IMR-90 (cell line): ENCODE measurements at regions not wholly inside any gene's neighbourhood (a gene's known extent, or its start where the extent isn't known, plus 50 kb on each side); places are given as distances from the start of the nearest gene placed in this dataset.

Experiments
- ATAC-seq: fragments of 200-7000 bp; cut with Tn5 transposase; 2 replicates; pipeline ENCODE4 v1.9.1; 2020; ENCODE audit warnings: low read depth, mild to moderate bottlenecking, moderate library complexity
- BruUV-seq: library from RNA; stranded (reverse); fragments of 400-500 nt; replicated peaks from 2 replicates; lab custom pipeline; 2021; lab: Mats Ljungman, UMichigan
- CTCF ChIA-PET: fragments of 300-600 bp; formaldehyde crosslinking; extraction: SDS; loops from one replicate; lab custom pipeline; 2021; ENCODE audit warnings: antibody characterized with exemption; lab: Yijun Ruan, JAX
- POLR2A ChIA-PET: fragments of 300-600 bp; sonication (Branson Sonifier 250); formaldehyde crosslinking; loops from one replicate; lab custom pipeline; 2022; ENCODE audit warnings: antibody characterized with exemption; ENCODE audit not compliant: unreplicated experiment; lab: Charles Lee
- DNase-seq: peaks from one replicate; pipeline ENCODE4 v3.0.0; 2013
- H2AFZ ChIP-seq: replicated peaks from 2 replicates; pipeline ENCODE3; 2013; ENCODE audit warnings: low read length, mild to moderate bottlenecking; ENCODE audit not compliant: poor library complexity
- H2AK5ac ChIP-seq: 2 replicates; pipeline ENCODE4 v1.6.1; 2013; ENCODE audit warnings: low read depth, low read length, inconsistent platforms
- H2AK9ac ChIP-seq: replicated peaks from 2 replicates; pipeline ENCODE3; 2013; ENCODE audit warnings: mild to moderate bottlenecking, low read depth, low read length, moderate library complexity; ENCODE audit not compliant: poor library complexity
- H2BK120ac ChIP-seq: 2 replicates; pipeline ENCODE4 v1.6.1; 2013; ENCODE audit warnings: low read depth, low read length, inconsistent platforms
- H2BK15ac ChIP-seq: 3 replicates; pipeline ENCODE4 v1.6.1; 2013; ENCODE audit warnings: low read depth, low read length, inconsistent platforms
- H2BK20ac ChIP-seq: 2 replicates; pipeline ENCODE4 v1.6.1; 2013; ENCODE audit warnings: low read depth, mild to moderate bottlenecking, inconsistent platforms, low read length, moderate library complexity
- H2BK5ac ChIP-seq: 2 replicates; pipeline ENCODE4 v1.6.1; 2013; ENCODE audit warnings: mild to moderate bottlenecking, low read depth, low read length, inconsistent platforms; ENCODE audit not compliant: poor library complexity, severe bottlenecking
- H3K14ac ChIP-seq: replicated peaks from 2 replicates; pipeline ENCODE4 v1.6.1; 2013; ENCODE audit warnings: low read depth, low read length, inconsistent platforms
- H3K18ac ChIP-seq: 2 replicates; pipeline ENCODE4 v1.6.1; 2013; ENCODE audit warnings: low read depth, low read length, control low read depth
- H3K23ac ChIP-seq: 2 replicates; pipeline ENCODE4 v1.6.1; 2013; ENCODE audit warnings: low read depth, low read length, inconsistent platforms
- H3K27ac ChIP-seq: 2 replicates; pipeline ENCODE4 v1.5.1; 2013; ENCODE audit warnings: mild to moderate bottlenecking, control low read depth, low read length; ENCODE audit not compliant: insufficient read depth
- H3K27me3 ChIP-seq: 2 replicates; pipeline ENCODE4 v1.6.1; 2013; ENCODE audit warnings: low read length; ENCODE audit not compliant: control insufficient read depth, insufficient read depth
- H3K36me3 ChIP-seq: 2 replicates; pipeline ENCODE4 v1.6.1; 2013; ENCODE audit warnings: low read length, mixed read lengths; ENCODE audit not compliant: control insufficient read depth, insufficient read depth
- H3K4ac ChIP-seq: 2 replicates; pipeline ENCODE4 v1.6.1; 2013; ENCODE audit warnings: low read depth, low read length, inconsistent platforms
- H3K4me1 ChIP-seq: 2 replicates; pipeline ENCODE4 v1.6.1; 2013; ENCODE audit warnings: low read length, mixed read lengths; ENCODE audit not compliant: control insufficient read depth, insufficient read depth
- H3K4me2 ChIP-seq: 2 replicates; pipeline ENCODE4 v1.6.1; 2013; ENCODE audit warnings: low read depth, mild to moderate bottlenecking, control low read depth, low read length, moderate library complexity
- H3K4me3 ChIP-seq: 2 replicates; pipeline ENCODE4 v1.5.1; 2013; ENCODE audit warnings: low read depth, mild to moderate bottlenecking, control low read depth, low read length, moderate library complexity; ENCODE audit not compliant: insufficient read depth
- H3K56ac ChIP-seq: 2 replicates; pipeline ENCODE4 v1.6.1; 2013; ENCODE audit warnings: low read length, inconsistent platforms; ENCODE audit not compliant: insufficient read depth; ENCODE audit errors: extremely low read depth
- H3K79me1 ChIP-seq, 2 experiments: 2 replicates each; pipeline ENCODE4 v1.6.1; 2013; ENCODE audit warnings: low read length in 2 of 2, inconsistent platforms in 1 of 2, low read depth in 1 of 2
- H3K9ac ChIP-seq: 2 replicates; pipeline ENCODE4 v1.6.1; 2013; ENCODE audit warnings: low read depth, low read length, control low read depth
- H3K9me1 ChIP-seq: 2 replicates; pipeline ENCODE4 v1.6.1; 2013; ENCODE audit warnings: low read length, inconsistent platforms; ENCODE audit not compliant: insufficient read depth
- H3K9me3 ChIP-seq: 2 replicates; pipeline ENCODE4 v1.6.1; 2013; ENCODE audit warnings: low read length; ENCODE audit not compliant: control insufficient read depth, insufficient read depth
- H4K20me1 ChIP-seq: 2 replicates; pipeline ENCODE4 v1.6.1; 2013; ENCODE audit warnings: low read length, inconsistent platforms; ENCODE audit not compliant: insufficient read depth
- H4K5ac ChIP-seq: 2 replicates; pipeline ENCODE4 v1.6.1; 2013; ENCODE audit warnings: mild to moderate bottlenecking, low read depth, low read length, control low read depth
- H4K8ac ChIP-seq, 2 experiments: 2 replicates each; pipeline ENCODE4 v1.6.1; 2013; ENCODE audit warnings: low read depth in 2 of 2, low read length in 2 of 2, control low read depth in 1 of 2, inconsistent platforms in 1 of 2
- H4K91ac ChIP-seq: 2 replicates; pipeline ENCODE4 v1.6.1; 2013; ENCODE audit warnings: low read depth, low read length, inconsistent platforms; ENCODE audit not compliant: insufficient read depth
- BHLHE40 ChIP-seq: fragments of 150-350 bp; IDR thresholded peaks from 2 replicates; pipeline ENCODE4 v1.6.1; 2016; ENCODE audit warnings: mild to moderate bottlenecking, low read depth, low read length
- CHD1 ChIP-seq: IDR thresholded peaks from 2 replicates; pipeline ENCODE4 v1.6.1; 2012; ENCODE audit warnings: low read depth, low read length, improper control_type of control experiment
- MAFK ChIP-seq: IDR thresholded peaks from 2 replicates; pipeline ENCODE4 v1.6.1; 2012; ENCODE audit warnings: low read depth, low read length, improper control_type of control experiment
- MAZ ChIP-seq: IDR thresholded peaks from 2 replicates; pipeline ENCODE4 v1.6.1; 2012; ENCODE audit warnings: low read depth, mild to moderate bottlenecking, low read length, improper control_type of control experiment, moderate library complexity, borderline replicate concordance
- NFE2L2 ChIP-seq: fragments of 150-350 bp; IDR thresholded peaks from 2 replicates; pipeline ENCODE4 v1.6.1; 2016; ENCODE audit warnings: low read depth, mild to moderate bottlenecking, low read length
- RAD21 ChIP-seq: IDR thresholded peaks from 2 replicates; pipeline ENCODE4 v1.6.1; 2012; ENCODE audit warnings: low read length, improper control_type of control experiment
- WGBS, 2 experiments: methylation state at CpG; one replicate each; pipeline versions ENCODE4 v1.1.5 to v1.1.7; 2013; ENCODE audit warnings: missing lambda C conversion rate in 2 of 2; ENCODE audit not compliant: insufficient read length in 1 of 2; ENCODE audit errors: extremely low coverage in 2 of 2; 5-methylcytosine and 5-hydroxymethylcytosine counted together
- dilution Hi-C: fragments of 300-500 bp; cut with HindIII; formaldehyde crosslinking; loops from one replicate; pipeline ENCODE4 v1.14.3; 2018; ENCODE audit warnings: low sequenced_read_pairs; ENCODE audit not compliant: unreplicated experiment
- in situ Hi-C: fragments of 300-500 bp; cut with MboI; formaldehyde crosslinking; loops from 3 replicates; pipeline ENCODE4 v1.14.3; 2019; ENCODE audit warnings: low sequenced_read_pairs, inconsistent platforms, mixed read lengths
- intact Hi-C: fragments of 100-400 bp; cut with micrococcal nuclease; formaldehyde crosslinking; loops from 2 replicates; pipeline ENCODE4 v1.10.0; 2022

DNA sequence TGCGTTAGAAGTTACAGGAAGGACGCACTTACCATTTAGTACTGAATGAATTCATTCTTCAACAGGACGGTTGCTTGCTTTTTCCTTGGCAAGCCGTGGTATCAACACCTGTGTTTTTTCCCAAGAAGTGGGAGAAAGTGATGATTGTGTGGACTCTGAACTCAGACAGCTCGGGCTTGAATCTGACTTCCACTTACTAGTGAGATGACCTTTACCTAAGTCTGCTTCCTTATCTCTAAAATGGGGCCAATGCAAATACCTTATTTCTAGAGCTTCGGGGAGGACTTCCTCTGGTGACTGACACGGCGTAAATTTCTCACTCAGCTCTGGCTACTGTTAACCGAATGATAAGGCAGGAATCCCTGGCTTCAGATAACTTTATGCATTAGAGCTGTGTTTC is 146.8 kb upstream of the RBPJ start:
- Histone ChIP-seq H2BK5ac (peak overlapping the region; percentile 68), H3K36me3 (no peaks in the 10 kb centered on the region), H2BK15ac (peak overlapping the region; percentile 68; the same call in 2 of the 3 replicates), H3K79me1 (peaks cover 0 to 3% of the 10 kb centered on the region in 2 experiments; a peak in 1 of 4 replicates), H2AK9ac (peak overlapping the region; percentile 13), H3K4ac (peak overlapping the region; percentile 87), H3K9ac (peak overlapping the region; percentile 21), H3K9me3 (no peaks in the 10 kb centered on the region), H3K4me3 (no peak overlapping the region), H2BK20ac (peak overlapping the region; percentile 97), H3K4me2 (peak overlapping the region; percentile 52; the same call in 1 of the 2 replicates), H3K9me1 (peaks cover 25% of the 10 kb centered on the region), H4K5ac (peak overlapping the region; percentile 43), H3K27me3 (no peaks in the 10 kb centered on the region), H4K91ac (peak overlapping the region; percentile 56), H4K8ac (peak overlapping the region in 1 of 2 experiments; percentile 84; a peak in 2 of 4 replicates), H3K23ac (peak overlapping the region; percentile 44), H3K56ac (peak overlapping the region; percentile 28; the same call in 1 of the 2 replicates), H2AK5ac (peak overlapping the region; percentile 56), H2AFZ (no peak overlapping the region), H3K27ac (peak overlapping the region; percentile 74; the same call in 1 of the 2 replicates), H3K14ac (peak overlapping the region; percentile 76), H2BK120ac (peak overlapping the region; percentile 94), H3K18ac (peak overlapping the region; percentile 82), H4K20me1 (no peaks in the 10 kb centered on the region), H3K4me1 (peaks cover 28% of the 10 kb centered on the region)
- POLR2A ChIA-PET: no interaction called here
- in situ Hi-C loops (loop anchor here (10.0 kb wide), 1 partner anchor 151 kb away; the partner anchor contains the start of gene RBPJ), dilution Hi-C loops (no loop called here), intact Hi-C loops (loop anchor here (5.0 kb wide), 2 partner anchors 152 to 238 kb away; no protein-coding TSS in a partner anchor)
- ATAC-seq: no peak
- WGBS, 2 experiments: no CpG with 5 or more reads among the region's 9 CpGs
- BruUV-seq: no TSS peak
- TF ChIP-seq NFE2L2 (no peak), MAFK (no peak), MAZ (no peak), CHD1 (no peak), RAD21 (no peak), BHLHE40 (no peak)
- CTCF ChIA-PET: interaction anchor here (1.0 to 1.8 kb wide), 4 partner anchors 13 to 110 kb away, joined by 3 to 5 read pairs (median 3); no protein-coding TSS in a partner anchor
- no peak for DNase-seq
